Liver (tissue), 8 donors: ENCODE measurements at regions not wholly inside any gene's neighbourhood (a gene's known extent, or its start where the extent isn't known, plus 50 kb on each side); places are given as distances from the start of the nearest gene placed in this dataset.

Experiments used
- DNase-seq: peaks from one replicate; pipeline ENCODE4 v3.0.0-alpha.2; 2017; ENCODE audit warnings: low spot score
- H3K27ac ChIP-seq, 2 donors: one replicate each; pipeline ENCODE4 v1.7.0; 2013; ENCODE audit warnings: inconsistent platforms in 2 of 2, low read length in 2 of 2, control low read depth in 1 of 2, low read depth in 1 of 2, mild to moderate bottlenecking in 1 of 2
- H3K27me3 ChIP-seq, 4 donors: one replicate each; pipeline versions ENCODE4 v1.6.1 to v1.7.0; 2013; ENCODE audit warnings: low read length in 3 of 4, inconsistent platforms in 1 of 4, mild to moderate bottlenecking in 1 of 4, moderate library complexity in 1 of 4; ENCODE audit not compliant: control insufficient read depth in 4 of 4, insufficient read depth in 4 of 4
- H3K36me3 ChIP-seq, 4 donors: one replicate each; pipeline versions ENCODE4 v1.6.1 to v1.7.0; 2013; ENCODE audit warnings: low read length in 3 of 4, mild to moderate bottlenecking in 3 of 4, low read depth in 1 of 4, moderate library complexity in 1 of 4; ENCODE audit not compliant: control insufficient read depth in 4 of 4, insufficient read depth in 3 of 4
- H3K4me1 ChIP-seq, 4 donors: one replicate each; pipeline versions ENCODE4 v1.6.1 to v1.7.0; 2013; ENCODE audit warnings: low read length in 3 of 4, mild to moderate bottlenecking in 3 of 4, moderate library complexity in 1 of 4; ENCODE audit not compliant: control insufficient read depth in 4 of 4, insufficient read depth in 4 of 4
- H3K4me3 ChIP-seq, 3 donors: one replicate each; pipeline versions ENCODE4 v1.6.1 to v1.7.0; 2013; ENCODE audit warnings: low read length in 3 of 3, control low read depth in 1 of 3, low read depth in 1 of 3, mild to moderate bottlenecking in 1 of 3
- H3K9ac ChIP-seq, 2 donors: one replicate each; pipeline ENCODE4 v1.7.0; 2013; ENCODE audit warnings: low read length in 2 of 2, mild to moderate bottlenecking in 2 of 2, moderate library complexity in 2 of 2, control low read depth in 1 of 2, low read depth in 1 of 2
- H3K9me3 ChIP-seq, 4 donors: one replicate each; pipeline versions ENCODE4 v1.6.1 to v1.7.0; 2013; ENCODE audit warnings: low read length in 3 of 4; ENCODE audit not compliant: control insufficient read depth in 4 of 4
- FOXA1 ChIP-seq: IDR thresholded peaks from 2 replicates; pipeline ENCODE4 v1.6.1; 2016; ENCODE audit warnings: antibody characterized with exemption
- FOXA2 ChIP-seq: IDR thresholded peaks from 2 replicates; pipeline ENCODE4 v1.6.1; 2016; ENCODE audit warnings: antibody characterized with exemption
- GABPA ChIP-seq, 2 donors: IDR thresholded peaks in 1 of 2; conservative IDR thresholded peaks in 1 of 2; 2 replicates each; pipeline ENCODE4 v1.6.1; 2016; ENCODE audit warnings: antibody characterized with exemption in 2 of 2, mild to moderate bottlenecking in 1 of 2, moderate library complexity in 1 of 2
- HNF4A ChIP-seq, 2 donors: conservative IDR thresholded peaks; 2 replicates each; pipeline ENCODE4 v1.6.1; 2016; ENCODE audit warnings: antibody characterized with exemption in 2 of 2, mild to moderate bottlenecking in 2 of 2
- JUND ChIP-seq, 2 donors: IDR thresholded peaks; 2 replicates each; pipeline ENCODE4 v1.6.1; 2016; ENCODE audit warnings: antibody characterized with exemption in 2 of 2
- NR2F2 ChIP-seq: IDR thresholded peaks from 2 replicates; pipeline ENCODE4 v1.6.1; 2016; ENCODE audit warnings: antibody characterized with exemption
- SP1 ChIP-seq: IDR thresholded peaks from 2 replicates; pipeline ENCODE4 v1.6.1; 2018; ENCODE audit warnings: antibody characterized with exemption, mild to moderate bottlenecking
- TAF1 ChIP-seq: conservative IDR thresholded peaks from 2 replicates; pipeline ENCODE4 v1.6.1; 2016; ENCODE audit warnings: antibody characterized with exemption, mild to moderate bottlenecking
- YY1 ChIP-seq: IDR thresholded peaks from 2 replicates; pipeline ENCODE4 v1.6.1; 2016; ENCODE audit warnings: antibody characterized with exemption, mild to moderate bottlenecking
- WGBS: extraction: QIAGEN DNeasy Blood & Tissue Kit; methylation state at CpG from one replicate; pipeline ENCODE4 v1.1.7; 2013; 5-methylcytosine and 5-hydroxymethylcytosine counted together
- TF ChIP-seq, protein P1 (sequence below): fragments of 150-350 bp; IDR thresholded peaks from 2 replicates; pipeline ENCODE4 v1.5.1; 2017; ENCODE audit warnings: improper control_type of control experiment, low read depth, low read length; ENCODE audit not compliant: missing input control
- TF ChIP-seq, protein P2 (sequence below): IDR thresholded peaks from 2 replicates; pipeline ENCODE4 v1.6.1; 2016; ENCODE audit warnings: antibody characterized with exemption
- TF ChIP-seq, protein P3 (sequence below): IDR thresholded peaks from 2 replicates; pipeline ENCODE4 v1.6.1; 2016; ENCODE audit warnings: antibody characterized with exemption
- TF ChIP-seq, protein P4 (sequence below): IDR thresholded peaks from 2 replicates; pipeline ENCODE4 v1.6.1; 2016; ENCODE audit warnings: antibody characterized with exemption, mild to moderate bottlenecking
- donor health status: healthy.
- donor health status: healthy.
- donor health status: healthy.
- donor health status: healthy.
- donor health status: healthy.

DNA sequence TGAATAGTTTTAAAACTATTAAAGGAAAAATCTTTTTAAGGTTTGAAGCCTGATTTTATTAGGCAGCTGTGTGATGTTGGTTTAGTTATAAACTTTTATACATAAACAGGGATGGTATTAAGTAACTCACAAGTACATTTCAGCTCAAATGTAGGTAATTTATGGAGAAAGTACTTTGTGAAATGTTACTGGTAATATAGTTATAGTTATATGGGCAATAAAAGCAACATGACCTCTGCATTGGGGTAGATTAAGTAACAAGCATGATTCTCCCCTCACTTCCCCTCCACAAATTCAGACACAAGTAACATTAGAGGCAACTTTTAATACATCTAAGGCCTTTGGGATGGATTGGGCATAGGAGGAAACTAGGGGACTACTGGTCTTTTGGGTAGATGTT lies 154.3 kb upstream of the ID4 start:
- no peak overlapping the region for H3K27ac ChIP-seq
- no peak overlapping the region for H3K9ac ChIP-seq
- no peak overlapping the region for H3K4me3 ChIP-seq
- no peaks in the 10 kb centered on the region for H3K4me1 ChIP-seq
- H3K27me3 ChIP-seq = no peaks in the 10 kb centered on the region
- no peak for DNase-seq
- no peaks in the 10 kb centered on the region for H3K36me3 ChIP-seq
- TF ChIP-seq JUND (IDR thresholded peaks at IDR 0.05) = no peak
- TF ChIP-seq, protein P1, sequence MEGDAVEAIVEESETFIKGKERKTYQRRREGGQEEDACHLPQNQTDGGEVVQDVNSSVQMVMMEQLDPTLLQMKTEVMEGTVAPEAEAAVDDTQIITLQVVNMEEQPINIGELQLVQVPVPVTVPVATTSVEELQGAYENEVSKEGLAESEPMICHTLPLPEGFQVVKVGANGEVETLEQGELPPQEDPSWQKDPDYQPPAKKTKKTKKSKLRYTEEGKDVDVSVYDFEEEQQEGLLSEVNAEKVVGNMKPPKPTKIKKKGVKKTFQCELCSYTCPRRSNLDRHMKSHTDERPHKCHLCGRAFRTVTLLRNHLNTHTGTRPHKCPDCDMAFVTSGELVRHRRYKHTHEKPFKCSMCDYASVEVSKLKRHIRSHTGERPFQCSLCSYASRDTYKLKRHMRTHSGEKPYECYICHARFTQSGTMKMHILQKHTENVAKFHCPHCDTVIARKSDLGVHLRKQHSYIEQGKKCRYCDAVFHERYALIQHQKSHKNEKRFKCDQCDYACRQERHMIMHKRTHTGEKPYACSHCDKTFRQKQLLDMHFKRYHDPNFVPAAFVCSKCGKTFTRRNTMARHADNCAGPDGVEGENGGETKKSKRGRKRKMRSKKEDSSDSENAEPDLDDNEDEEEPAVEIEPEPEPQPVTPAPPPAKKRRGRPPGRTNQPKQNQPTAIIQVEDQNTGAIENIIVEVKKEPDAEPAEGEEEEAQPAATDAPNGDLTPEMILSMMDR = no peak
- no peak for TF ChIP-seq NR2F2
- TF ChIP-seq YY1 = no peak
- TF ChIP-seq, protein P2, sequence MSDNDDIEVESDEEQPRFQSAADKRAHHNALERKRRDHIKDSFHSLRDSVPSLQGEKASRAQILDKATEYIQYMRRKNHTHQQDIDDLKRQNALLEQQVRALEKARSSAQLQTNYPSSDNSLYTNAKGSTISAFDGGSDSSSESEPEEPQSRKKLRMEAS = no peak
- no peak for TF ChIP-seq SP1
- no peak for TF ChIP-seq GABPA (IDR thresholded peaks at IDR 0.05 in 1 of 2, conservative IDR thresholded peaks at IDR 0.05 in 1 of 2)
- TF ChIP-seq, protein P3, sequence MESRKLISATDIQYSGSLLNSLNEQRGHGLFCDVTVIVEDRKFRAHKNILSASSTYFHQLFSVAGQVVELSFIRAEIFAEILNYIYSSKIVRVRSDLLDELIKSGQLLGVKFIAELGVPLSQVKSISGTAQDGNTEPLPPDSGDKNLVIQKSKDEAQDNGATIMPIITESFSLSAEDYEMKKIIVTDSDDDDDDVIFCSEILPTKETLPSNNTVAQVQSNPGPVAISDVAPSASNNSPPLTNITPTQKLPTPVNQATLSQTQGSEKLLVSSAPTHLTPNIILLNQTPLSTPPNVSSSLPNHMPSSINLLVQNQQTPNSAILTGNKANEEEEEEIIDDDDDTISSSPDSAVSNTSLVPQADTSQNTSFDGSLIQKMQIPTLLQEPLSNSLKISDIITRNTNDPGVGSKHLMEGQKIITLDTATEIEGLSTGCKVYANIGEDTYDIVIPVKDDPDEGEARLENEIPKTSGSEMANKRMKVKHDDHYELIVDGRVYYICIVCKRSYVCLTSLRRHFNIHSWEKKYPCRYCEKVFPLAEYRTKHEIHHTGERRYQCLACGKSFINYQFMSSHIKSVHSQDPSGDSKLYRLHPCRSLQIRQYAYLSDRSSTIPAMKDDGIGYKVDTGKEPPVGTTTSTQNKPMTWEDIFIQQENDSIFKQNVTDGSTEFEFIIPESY = no peak
- TF ChIP-seq, protein P4, sequence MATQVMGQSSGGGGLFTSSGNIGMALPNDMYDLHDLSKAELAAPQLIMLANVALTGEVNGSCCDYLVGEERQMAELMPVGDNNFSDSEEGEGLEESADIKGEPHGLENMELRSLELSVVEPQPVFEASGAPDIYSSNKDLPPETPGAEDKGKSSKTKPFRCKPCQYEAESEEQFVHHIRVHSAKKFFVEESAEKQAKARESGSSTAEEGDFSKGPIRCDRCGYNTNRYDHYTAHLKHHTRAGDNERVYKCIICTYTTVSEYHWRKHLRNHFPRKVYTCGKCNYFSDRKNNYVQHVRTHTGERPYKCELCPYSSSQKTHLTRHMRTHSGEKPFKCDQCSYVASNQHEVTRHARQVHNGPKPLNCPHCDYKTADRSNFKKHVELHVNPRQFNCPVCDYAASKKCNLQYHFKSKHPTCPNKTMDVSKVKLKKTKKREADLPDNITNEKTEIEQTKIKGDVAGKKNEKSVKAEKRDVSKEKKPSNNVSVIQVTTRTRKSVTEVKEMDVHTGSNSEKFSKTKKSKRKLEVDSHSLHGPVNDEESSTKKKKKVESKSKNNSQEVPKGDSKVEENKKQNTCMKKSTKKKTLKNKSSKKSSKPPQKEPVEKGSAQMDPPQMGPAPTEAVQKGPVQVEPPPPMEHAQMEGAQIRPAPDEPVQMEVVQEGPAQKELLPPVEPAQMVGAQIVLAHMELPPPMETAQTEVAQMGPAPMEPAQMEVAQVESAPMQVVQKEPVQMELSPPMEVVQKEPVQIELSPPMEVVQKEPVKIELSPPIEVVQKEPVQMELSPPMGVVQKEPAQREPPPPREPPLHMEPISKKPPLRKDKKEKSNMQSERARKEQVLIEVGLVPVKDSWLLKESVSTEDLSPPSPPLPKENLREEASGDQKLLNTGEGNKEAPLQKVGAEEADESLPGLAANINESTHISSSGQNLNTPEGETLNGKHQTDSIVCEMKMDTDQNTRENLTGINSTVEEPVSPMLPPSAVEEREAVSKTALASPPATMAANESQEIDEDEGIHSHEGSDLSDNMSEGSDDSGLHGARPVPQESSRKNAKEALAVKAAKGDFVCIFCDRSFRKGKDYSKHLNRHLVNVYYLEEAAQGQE = no peak
- no peak for TF ChIP-seq TAF1
- TF ChIP-seq FOXA1 = no peak
- no peak for TF ChIP-seq HNF4A (conservative IDR thresholded peaks at IDR 0.05)
- no peaks in the 10 kb centered on the region for H3K9me3 ChIP-seq

DNA sequence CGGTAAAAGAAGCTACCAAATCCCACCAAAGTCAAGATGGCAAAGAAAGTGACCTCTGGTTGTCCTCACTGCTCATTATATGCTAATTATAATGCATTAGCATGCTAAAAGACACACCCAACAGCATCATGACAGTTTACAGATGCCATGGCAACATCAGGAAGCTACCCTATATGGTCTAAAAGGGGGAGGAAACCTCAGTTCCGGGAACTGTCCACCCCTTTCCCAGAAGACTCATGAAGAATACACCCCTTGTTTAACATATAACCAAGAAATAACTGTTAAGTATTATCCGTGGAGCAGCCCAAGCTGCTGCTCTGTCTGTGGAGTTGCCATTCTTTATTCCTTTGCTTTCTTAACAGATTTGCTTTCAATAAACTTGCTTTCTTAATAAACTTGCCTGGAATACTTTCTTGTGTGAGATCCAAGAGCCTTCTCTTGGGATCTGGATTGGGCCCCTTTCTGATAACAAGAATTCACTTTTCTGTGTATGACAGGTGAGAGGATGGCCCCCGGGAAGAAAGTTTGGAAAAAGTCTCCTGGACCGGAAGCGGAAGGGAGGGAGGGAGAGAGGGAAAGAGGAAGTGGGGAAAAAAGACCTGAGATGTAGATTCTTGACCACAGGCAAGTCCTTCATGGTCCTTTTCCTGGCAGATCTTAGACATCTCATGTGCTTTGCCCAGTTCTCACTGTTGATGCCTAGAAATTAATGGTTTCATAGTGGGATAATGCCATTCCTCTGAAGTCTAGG lies 146.7 kb upstream of the ID4 start:
- peaks cover 0 to 5% (median 0%) of the 10 kb centered on the region in 4 donors for H3K4me1 ChIP-seq
- peaks cover 0 to 13% (median 2%) of the 10 kb centered on the region in 4 donors for H3K27me3 ChIP-seq
- 60% methylated on average over 6 of the region's 6 CpGs for WGBS

More for the DNA sequence above, 146.7 kb upstream of the ID4 start:
- Histone ChIP-seq H3K9ac (no peak overlapping the region), H3K4me3 (no peak overlapping the region), H3K36me3 (no peaks in the 10 kb centered on the region), H3K27ac (no peak overlapping the region), H3K9me3 (no peaks in the 10 kb centered on the region)
- no peak for DNase-seq
- no peak for TF ChIP-seq FOXA2
- no peak for TF ChIP-seq GABPA (IDR thresholded peaks at IDR 0.05 in 1 of 2, conservative IDR thresholded peaks at IDR 0.05 in 1 of 2)
- TF ChIP-seq NR2F2 = no peak
- TF ChIP-seq FOXA1 = no peak
